ENCODE measurements at regions not wholly inside any gene's neighbourhood (a gene's known extent, or its start where the extent isn't known, plus 50 kb on each side); places are given as distances from the start of the nearest gene placed in this dataset.

GRCh38 chr14:62462988-62463387 lies 582.3 kb downstream of the KCNH5 start:
- H3K36me3 ChIP-seq: no peaks in the 10 kb centered on the region
- intact Hi-C loops (cut with DNase I): no loop called here
- TF ChIP-seq CTCF (IDR thresholded peaks at IDR 0.05): no peak

GRCh38 chr14:62468946-62469345 lies 576.3 kb downstream of the KCNH5 start:
- Histone ChIP-seq H3K4me1 (no peaks in the 10 kb centered on the region), H3K9ac (ENCODE audit: low read depth in 2 of 2, low read length in 2 of 2) (no peak overlapping the region), H3K4me3 (no peak overlapping the region), H3K27me3 (no peaks in the 10 kb centered on the region), H3K36me3 (no peaks in the 10 kb centered on the region), H3K27ac (no peak overlapping the region), H3K9me3 (no peaks in the 10 kb centered on the region)
- TF ChIP-seq CTCF (IDR thresholded peaks at IDR 0.05): no peak
- no peak for DNase-seq
- intact Hi-C loops (cut with DNase I): no loop called here

More at GRCh38 chr14:62462988-62463387, 582.3 kb downstream of the KCNH5 start:
- no peaks in the 10 kb centered on the region for H3K4me1 ChIP-seq
- H3K4me3 ChIP-seq: no peak overlapping the region
- no peaks in the 10 kb centered on the region for H3K27me3 ChIP-seq
- H3K27ac ChIP-seq: no peak overlapping the region
- no peaks in the 10 kb centered on the region for H3K9me3 ChIP-seq
- no peak overlapping the region for H3K9ac ChIP-seq (ENCODE audit: low read depth in 2 of 2, low read length in 2 of 2)
- DNase-seq: no peak

GRCh38 chr14:62470935-62471334 lies 574.3 kb downstream of the KCNH5 start:
- H3K9ac ChIP-seq (ENCODE audit: low read depth in 2 of 2, low read length in 2 of 2): no peak overlapping the region
- DNase-seq: no peak
- intact Hi-C loops (cut with DNase I): no loop called here
- no peaks in the 10 kb centered on the region for H3K27me3 ChIP-seq
- H3K27ac ChIP-seq: no peak overlapping the region
- no peaks in the 10 kb centered on the region for H3K4me1 ChIP-seq
- no peaks in the 10 kb centered on the region for H3K9me3 ChIP-seq
- no peak overlapping the region for H3K4me3 ChIP-seq
- no peak for TF ChIP-seq CTCF (IDR thresholded peaks at IDR 0.05)
- no peaks in the 10 kb centered on the region for H3K36me3 ChIP-seq

GRCh38 chr14:62491146-62491545 lies 554.1 kb downstream of the KCNH5 start:
- no peak overlapping the region for H3K9ac ChIP-seq (ENCODE audit: low read depth in 2 of 2, low read length in 2 of 2)

GRCh38 chr14:62497708-62498107 lies 547.5 kb downstream of the KCNH5 start:
- DNase-seq: no peak

More at GRCh38 chr14:62491146-62491545, 554.1 kb downstream of the KCNH5 start:
- Histone ChIP-seq H3K4me1 (no peaks in the 10 kb centered on the region), H3K36me3 (no peaks in the 10 kb centered on the region), H3K27me3 (no peaks in the 10 kb centered on the region), H3K4me3 (no peak overlapping the region), H3K9me3 (no peaks in the 10 kb centered on the region), H3K27ac (no peak overlapping the region)
- intact Hi-C loops (cut with DNase I): no loop called here
- no peak for DNase-seq
- TF ChIP-seq CTCF (IDR thresholded peaks at IDR 0.05): no peak

More at GRCh38 chr14:62497708-62498107, 547.5 kb downstream of the KCNH5 start:
- H3K9ac ChIP-seq (ENCODE audit: low read depth in 2 of 2, low read length in 2 of 2): no peak overlapping the region
- no peaks in the 10 kb centered on the region for H3K9me3 ChIP-seq
- H3K4me1 ChIP-seq: no peaks in the 10 kb centered on the region
- TF ChIP-seq CTCF (IDR thresholded peaks at IDR 0.05): no peak
- H3K27ac ChIP-seq: no peak overlapping the region
- no peaks in the 10 kb centered on the region for H3K36me3 ChIP-seq
- intact Hi-C loops (cut with DNase I): no loop called here
- no peak overlapping the region for H3K4me3 ChIP-seq
- H3K27me3 ChIP-seq: no peaks in the 10 kb centered on the region
